HT1080 (cell line): ENCODE measurements at regions not wholly inside any gene's neighbourhood (a gene's known extent, or its start where the extent isn't known, plus 50 kb on each side); places are given as distances from the start of the nearest gene placed in this dataset.

Experiments
- DNase-seq: peaks from one replicate; pipeline ENCODE4 v3.0.0-alpha.2; 2015; ENCODE audit warnings: low read depth

DNA sequence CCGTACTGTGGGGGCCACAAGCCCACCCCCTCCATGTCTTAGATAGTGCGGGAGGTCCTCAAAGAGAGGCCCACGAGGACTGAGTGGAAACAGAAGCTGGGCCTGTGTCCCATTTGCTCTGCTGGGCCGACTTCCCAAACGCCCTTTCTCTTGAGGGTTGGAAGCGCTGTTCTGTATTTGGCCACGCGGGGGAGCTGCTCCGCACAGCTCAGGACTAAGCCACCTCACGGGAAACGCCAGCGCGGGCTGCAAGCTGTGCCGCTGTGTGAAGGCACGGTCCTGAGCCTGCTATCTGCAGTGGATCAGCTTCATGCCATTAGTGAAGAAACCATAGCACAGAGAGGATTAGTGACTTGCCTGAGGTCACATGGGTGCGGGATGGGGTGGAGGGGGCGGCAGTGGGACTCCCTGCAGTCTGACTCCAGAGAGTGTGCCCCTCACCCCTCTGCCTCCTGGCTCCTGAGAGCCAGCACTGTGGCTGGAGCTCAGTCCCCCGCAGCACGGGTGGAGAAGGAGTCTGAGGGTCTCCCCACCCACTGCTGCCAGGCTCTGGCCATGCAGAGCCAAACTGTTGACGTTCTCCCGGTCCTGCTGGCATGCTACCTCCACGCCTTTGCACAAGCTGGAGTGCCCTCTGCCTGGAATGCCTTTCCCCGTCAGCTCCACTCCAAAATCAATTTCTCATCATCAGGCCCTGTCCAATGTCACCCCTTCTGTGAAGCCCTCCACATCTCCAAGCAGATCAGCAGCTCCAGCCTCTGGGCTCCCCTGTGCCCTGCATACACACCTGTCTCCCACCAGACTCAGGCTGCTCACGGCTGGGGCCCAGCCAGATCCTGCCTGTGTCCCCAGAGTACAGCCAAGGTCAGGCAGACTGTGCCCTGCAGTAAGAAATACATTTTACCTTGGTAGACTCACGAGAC is 51.5 kb upstream of the LRRC32 start:
- DNase-seq = peak; percentile 65

DNA sequence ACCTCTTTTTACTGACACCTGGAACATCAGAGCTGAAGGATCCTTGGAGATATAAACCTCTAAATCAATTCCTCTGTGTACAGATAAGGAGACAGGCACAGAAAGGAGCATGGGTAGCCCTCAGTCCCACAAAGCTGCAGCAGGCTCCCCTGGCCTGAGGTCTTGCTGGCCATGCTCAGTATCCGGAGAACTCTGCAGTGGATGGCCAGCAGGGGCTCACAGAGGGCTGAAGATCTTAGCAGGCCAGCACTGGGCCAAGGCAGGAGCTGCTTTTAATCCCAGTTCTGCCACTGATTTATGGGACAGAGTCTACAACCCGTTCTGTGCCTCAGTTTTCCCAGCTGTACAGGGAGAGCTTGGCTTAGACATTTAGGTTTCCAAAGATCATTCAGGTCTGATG is 52.6 kb upstream of the LRRC32 start:
- no peak for DNase-seq

DNA sequence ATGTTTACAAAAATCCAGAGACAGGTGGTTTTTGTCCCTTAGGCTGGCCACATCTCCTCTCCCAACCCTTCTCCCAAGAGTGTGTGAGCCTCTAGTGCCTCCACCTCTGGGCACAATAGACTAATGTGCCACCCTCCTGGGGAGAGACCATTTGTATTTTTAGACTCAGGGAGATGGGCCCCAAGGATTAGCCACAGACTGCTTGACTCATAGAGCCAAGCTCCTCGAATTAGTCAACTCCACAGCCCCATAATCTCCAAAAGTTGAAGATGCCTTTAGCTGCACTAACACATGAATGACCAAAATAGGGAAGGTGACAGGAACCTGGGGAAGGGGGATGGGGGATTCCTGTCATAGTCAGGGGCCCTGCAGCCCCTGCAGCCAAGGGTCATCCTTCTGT is 53.0 kb upstream of the LRRC32 start:
- DNase-seq = no peak

DNA sequence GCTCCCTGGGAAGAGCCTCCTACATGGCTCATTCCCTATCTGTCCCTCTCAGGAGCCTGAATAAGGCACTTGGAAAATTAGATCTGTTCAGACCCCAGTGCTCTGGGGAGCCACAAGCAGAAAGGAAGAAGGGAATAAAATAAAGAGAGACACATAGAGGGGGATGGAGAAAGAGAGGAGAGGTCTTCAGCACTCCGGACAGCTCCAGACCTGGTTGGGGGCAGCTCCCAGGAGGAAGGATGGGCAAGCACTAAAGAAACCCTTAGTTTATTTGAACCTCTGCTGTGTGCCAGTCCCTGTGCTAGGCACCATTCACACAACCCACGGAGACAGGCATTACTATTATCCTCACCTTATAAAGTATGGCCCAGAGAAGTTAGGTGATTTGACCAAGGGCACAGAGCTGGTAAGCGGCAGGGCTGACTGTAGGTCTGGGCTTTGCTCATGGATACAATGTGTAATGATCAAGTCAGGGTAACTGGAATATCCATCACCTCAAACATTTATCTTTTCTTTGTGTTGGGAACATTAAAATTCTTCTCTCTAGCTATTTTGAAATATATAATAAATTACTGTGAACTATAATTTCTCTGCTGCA is 53.7 kb upstream of the LRRC32 start:
- no peak for DNase-seq

DNA sequence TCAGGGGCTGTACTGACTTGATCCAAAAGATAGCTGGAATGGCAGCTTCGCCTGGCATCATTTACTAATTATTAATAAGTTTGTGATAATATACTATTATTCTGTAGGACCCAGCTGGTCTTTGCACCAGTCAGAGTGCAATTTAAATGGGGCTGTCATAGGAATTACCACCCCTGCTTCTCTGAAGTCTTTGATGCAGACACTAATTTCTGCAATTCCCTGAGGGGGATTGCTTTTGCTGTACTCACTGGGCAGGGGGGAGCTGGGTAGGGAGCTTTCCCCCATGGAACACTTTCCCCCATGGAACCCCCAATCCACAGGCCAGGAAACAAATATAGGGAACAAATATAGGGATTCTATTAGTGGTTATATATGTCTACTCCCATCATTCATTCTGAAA is 54.9 kb upstream of the TSKU start:
- DNase-seq = no peak

DNA sequence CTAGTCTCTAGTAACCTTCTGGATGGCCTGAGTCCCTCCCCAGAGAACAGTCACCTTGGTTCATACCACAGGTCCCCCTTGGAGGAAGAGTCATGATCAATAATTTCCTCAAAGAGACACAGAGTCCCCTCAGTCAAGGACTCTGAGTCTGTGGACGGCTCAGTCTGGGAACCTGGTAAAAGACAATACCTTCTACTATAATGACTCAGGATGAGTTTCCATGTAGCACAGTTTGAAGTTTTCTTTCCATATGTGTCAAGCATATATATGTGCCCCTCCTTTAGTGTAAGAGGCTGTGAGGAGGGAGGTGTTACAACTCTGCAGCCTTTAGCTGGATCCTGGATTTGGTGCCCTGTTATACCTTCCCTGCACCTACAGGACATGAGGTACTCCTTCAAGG is 54.4 kb upstream of the TSKU start:
- DNase-seq = no peak

DNA sequence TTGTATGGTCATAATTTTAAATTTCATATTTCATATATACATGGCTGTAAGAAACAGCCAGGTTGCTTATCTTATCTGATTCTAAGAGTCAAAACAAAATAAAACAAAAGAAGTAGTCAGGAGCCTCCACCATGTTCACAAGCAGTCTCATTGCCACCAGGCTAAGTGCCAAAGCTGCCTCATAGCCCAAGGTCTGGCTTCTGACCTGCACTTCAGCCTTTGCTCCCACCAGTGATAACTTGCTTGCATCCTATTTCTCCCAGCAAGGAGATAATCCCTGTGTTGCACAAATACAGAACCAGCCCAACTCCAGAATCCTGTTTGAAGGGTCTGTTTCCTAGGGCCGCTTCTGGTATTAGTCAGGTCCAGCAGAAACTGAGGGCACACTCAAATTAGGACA is 53.9 kb upstream of the TSKU start:
- no peak for DNase-seq

DNA sequence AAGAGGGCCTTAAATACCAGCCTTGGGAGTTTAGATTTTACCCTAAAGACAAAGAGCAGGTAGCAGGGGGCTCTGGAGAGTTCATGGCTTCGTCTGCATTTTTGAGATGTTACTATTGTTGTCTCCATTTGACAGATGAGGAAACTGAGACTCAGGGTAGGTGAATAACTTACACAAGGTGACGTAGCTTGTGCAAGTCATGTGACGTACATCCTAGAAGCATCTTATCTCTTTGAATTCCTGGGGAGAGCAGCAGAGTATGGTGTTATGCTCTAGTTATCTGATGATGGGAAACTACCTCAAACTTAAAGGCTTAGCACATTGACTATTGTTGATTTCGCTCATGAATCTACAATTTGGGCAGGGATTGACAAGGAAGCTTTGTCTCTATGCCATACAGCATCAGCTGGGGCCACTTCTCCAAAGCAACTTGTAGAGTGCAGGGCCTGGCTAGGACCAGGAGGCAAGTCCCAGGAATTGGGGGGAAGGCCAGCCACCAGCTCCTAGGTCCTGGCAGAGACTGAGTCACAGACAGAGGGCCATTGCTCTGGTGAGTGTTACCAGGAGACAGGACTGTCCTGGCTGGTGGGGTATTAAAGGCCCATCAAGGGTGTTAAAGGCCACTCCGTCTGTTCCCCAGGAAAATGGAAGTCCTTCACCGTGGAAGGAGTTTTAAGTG is 52.1 kb upstream of the TSKU start:
- no peak for DNase-seq

DNA sequence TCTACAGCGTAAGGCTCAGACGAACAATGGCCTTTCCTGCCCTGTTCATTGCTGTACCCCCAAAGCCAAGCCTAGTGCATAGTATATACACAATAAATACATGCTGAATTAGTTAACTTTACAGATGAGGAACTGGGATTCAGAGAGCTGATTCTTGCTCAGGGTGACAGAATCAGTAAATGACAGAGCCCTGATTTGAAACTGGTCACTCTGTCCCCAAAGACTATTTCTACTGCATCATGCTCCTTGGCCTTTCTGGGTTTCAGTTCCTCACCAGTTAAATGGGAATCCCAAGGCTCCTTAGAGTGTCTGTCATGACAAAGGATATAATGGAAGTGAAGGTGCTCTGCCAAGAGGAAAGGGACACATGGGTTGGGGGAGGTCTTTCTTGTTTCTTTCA is 50.5 kb upstream of the TSKU start:
- DNase-seq = no peak
